HG03135 (cell line): ENCODE measurements at regions not wholly inside any gene's neighbourhood (a gene's known extent, or its start where the extent isn't known, plus 50 kb on each side); places are given as distances from the start of the nearest gene placed in this dataset.

Source experiments
- ATAC-seq: cut with Tn5 transposase; IDR thresholded peaks from one replicate; pipeline ENCODE4 v1.9.1; 2021; ENCODE audit warnings: mild to moderate bottlenecking, moderate library complexity; ENCODE audit not compliant: unreplicated experiment

GRCh38 chr18:72368308-72368707 is 175.8 kb downstream of the CBLN2 start:
- no peak for ATAC-seq

GRCh38 chr18:72360634-72361033 is 183.5 kb downstream of the CBLN2 start:
- ATAC-seq, result no peak

- no peak for ATAC-seq
Measured at GRCh38 chr18:72342933-72343332, 201.2 kb downstream of the CBLN2 start.

- ATAC-seq, result no peak
Measured at GRCh38 chr18:72339976-72340375, 204.2 kb downstream of the CBLN2 start.

GRCh38 chr18:72336786-72337185 is 207.4 kb downstream of the CBLN2 start:
- no peak for ATAC-seq

- no peak for ATAC-seq
Measured at GRCh38 chr18:72329533-72329932, 214.6 kb downstream of the CBLN2 start.

GRCh38 chr18:72325307-72325706 is 218.8 kb downstream of the CBLN2 start:
- no peak for ATAC-seq

GRCh38 chr18:72324677-72325076 is 219.5 kb downstream of the CBLN2 start:
- ATAC-seq, result no peak

GRCh38 chr18:72316497-72316896 is 227.6 kb downstream of the CBLN2 start:
- no peak for ATAC-seq

GRCh38 chr18:72283148-72283925 is 260.8 kb downstream of the CBLN2 start:
- ATAC-seq, result no peak

- ATAC-seq, result no peak
Measured at GRCh38 chr18:72273025-72273424, 271.1 kb downstream of the CBLN2 start.

GRCh38 chr18:72261590-72261989 is 282.6 kb downstream of the CBLN2 start:
- ATAC-seq, result no peak

GRCh38 chr18:72246076-72246475 is 298.1 kb downstream of the CBLN2 start:
- no peak for ATAC-seq

- ATAC-seq, result no peak
Measured at GRCh38 chr18:72235422-72235821, 308.7 kb downstream of the CBLN2 start.

GRCh38 chr18:72233106-72233505 is 311.0 kb downstream of the CBLN2 start:
- ATAC-seq, result no peak

- no peak for ATAC-seq
Measured at GRCh38 chr18:72232644-72233043, 311.5 kb downstream of the CBLN2 start.

- no peak for ATAC-seq
Measured at GRCh38 chr18:72225958-72226357, 318.2 kb downstream of the CBLN2 start.

- no peak for ATAC-seq
Measured at GRCh38 chr18:72223733-72224132, 320.4 kb downstream of the CBLN2 start.

- no peak for ATAC-seq
Measured at GRCh38 chr18:72208920-72209676, 335.0 kb downstream of the CBLN2 start.

- ATAC-seq, result no peak
Measured at GRCh38 chr18:72207280-72207679, 336.9 kb downstream of the CBLN2 start.

GRCh38 chr18:72206814-72207213 is 337.3 kb downstream of the CBLN2 start:
- no peak for ATAC-seq

- ATAC-seq, result no peak
Measured at GRCh38 chr18:72201032-72201431, 343.1 kb downstream of the CBLN2 start.
